GM12878 (cell line): ENCODE measurements at regions not wholly inside any gene's neighbourhood (a gene's known extent, or its start where the extent isn't known, plus 50 kb on each side); places are given as distances from the start of the nearest gene placed in this dataset.

Experiments used
- CTCF ChIP-seq, 3 experiments: IDR thresholded peaks in 2 of 3; conservative IDR thresholded peaks in 1 of 3; 2 replicates each; pipeline ENCODE4 v1.5.1; 2011; ENCODE audit warnings: low read depth in 3 of 3, low read length in 3 of 3, mild to moderate bottlenecking in 3 of 3, control low read depth in 2 of 3, moderate library complexity in 2 of 3, inconsistent platforms in 1 of 3, mixed read lengths in 1 of 3; ENCODE audit not compliant: control insufficient read depth in 2 of 3, insufficient read depth in 1 of 3; ENCODE audit errors: extremely low read depth in 1 of 3
- DPF2 ChIP-seq: fragments of 450-650 bp; IDR thresholded peaks from 2 replicates; pipeline ENCODE4 v1.6.1; 2017; ENCODE audit warnings: mild to moderate bottlenecking
- E2F4 ChIP-seq: IDR thresholded peaks from 2 replicates; pipeline ENCODE4 v1.6.1; 2012; ENCODE audit warnings: low read depth, low read length, improper control_type of control experiment
- TCF12 ChIP-seq: IDR thresholded peaks from 2 replicates; pipeline ENCODE4 v1.6.1; 2011; ENCODE audit warnings: low read depth, mild to moderate bottlenecking, low read length
- ZNF217 ChIP-seq: fragments of 450-650 bp; IDR thresholded peaks from 2 replicates; pipeline ENCODE4 v1.6.1; 2017; ENCODE audit warnings: antibody characterized with exemption, mild to moderate bottlenecking

GRCh38 chrX:39827951-39828350, 269.8 kb downstream of the BCOR start:
- TF ChIP-seq ZNF217, result no peak
- TF ChIP-seq E2F4, result no peak
- TF ChIP-seq CTCF (IDR thresholded peaks at IDR 0.05 in 2 of 3, conservative IDR thresholded peaks at IDR 0.05 in 1 of 3; ENCODE audit: control insufficient read depth in 2 of 3, extremely low read depth in 1 of 3, insufficient read depth in 1 of 3, low read depth in 3 of 3, low read length in 3 of 3), result no peak
- TF ChIP-seq DPF2, result peak; percentile 40; the same call in 1 of the 2 replicates
- TF ChIP-seq TCF12, result no peak
